Esophagus muscularis mucosa (tissue), 4 donors: ENCODE measurements at regions not wholly inside any gene's neighbourhood (a gene's known extent, or its start where the extent isn't known, plus 50 kb on each side); places are given as distances from the start of the nearest gene placed in this dataset.

Experiments
- DNase-seq: peaks from one replicate; pipeline ENCODE4 v3.0.0-alpha.2; 2017; ENCODE audit errors: extremely low spot score
- H3K27ac ChIP-seq, 4 donors: fragments of 200-600 bp; sonication (generic); replicated peaks in 1 of 4; 1 replicate in 3 of 4; 2 replicates in 1 of 4; pipeline ENCODE4 v1.5.1; 2016 to 2019; ENCODE audit warnings: mild to moderate bottlenecking in 1 of 4
- H3K27me3 ChIP-seq, 4 donors: fragments of 200-600 bp; sonication (generic); one replicate each; pipeline versions ENCODE4 v1.5.1 to v1.6.0; 2016 to 2019
- H3K36me3 ChIP-seq, 4 donors: fragments of 200-600 bp; sonication (generic); one replicate each; pipeline ENCODE4 v1.5.1; 2016 to 2019
- H3K4me1 ChIP-seq, 4 donors: fragments of 200-600 bp; sonication (generic); one replicate each; pipeline ENCODE4 v1.5.1; 2016 to 2019
- H3K4me3 ChIP-seq, 4 donors: fragments of 200-600 bp; sonication (generic); 1 replicate in 2 of 4; 2 replicates in 2 of 4; pipeline ENCODE4 v1.5.1; 2016 to 2019; ENCODE audit warnings: mild to moderate bottlenecking in 4 of 4, moderate library complexity in 1 of 4
- H3K9me3 ChIP-seq, 4 donors: fragments of 200-600 bp; sonication (generic); 1 replicate in 3 of 4; 2 replicates in 1 of 4; pipeline ENCODE4 v1.5.1; 2016 to 2019
- CTCF ChIP-seq, 3 experiments: fragments of 200-600 bp in 2 of 3; fragments of 450-650 bp in 1 of 3; sonication (generic) in 2 of 3; IDR thresholded peaks; one replicate each; pipeline ENCODE4 v1.5.1; 2017 to 2019; ENCODE audit warnings: antibody characterized with exemption in 3 of 3, mild to moderate bottlenecking in 2 of 3, moderate library complexity in 1 of 3
- EP300 ChIP-seq: sonication (generic); formaldehyde crosslinking; IDR thresholded peaks from one replicate; pipeline ENCODE4 v1.6.1; 2017; ENCODE audit warnings: antibody characterized with exemption
- POLR2A ChIP-seq: fragments of 450-650 bp; IDR thresholded peaks from one replicate; pipeline ENCODE4 v1.6.1; 2017; ENCODE audit warnings: antibody characterized with exemption, moderate library complexity, mild to moderate bottlenecking, low read depth
- POLR2AphosphoS5 ChIP-seq, 2 donors: sonication (generic); formaldehyde crosslinking; IDR thresholded peaks; one replicate each; pipeline ENCODE4 v1.6.1; 2017; ENCODE audit warnings: antibody characterized with exemption in 2 of 2
- WGBS: methylation state at CpG from one replicate; pipeline ENCODE4 v1.1.5; 2018; 5-methylcytosine and 5-hydroxymethylcytosine counted together
- intact Hi-C: fragments of 100-400 bp; cut with DNase I; formaldehyde crosslinking; loops from one replicate; pipeline ENCODE4 v1.15.1; 2023

DNA sequence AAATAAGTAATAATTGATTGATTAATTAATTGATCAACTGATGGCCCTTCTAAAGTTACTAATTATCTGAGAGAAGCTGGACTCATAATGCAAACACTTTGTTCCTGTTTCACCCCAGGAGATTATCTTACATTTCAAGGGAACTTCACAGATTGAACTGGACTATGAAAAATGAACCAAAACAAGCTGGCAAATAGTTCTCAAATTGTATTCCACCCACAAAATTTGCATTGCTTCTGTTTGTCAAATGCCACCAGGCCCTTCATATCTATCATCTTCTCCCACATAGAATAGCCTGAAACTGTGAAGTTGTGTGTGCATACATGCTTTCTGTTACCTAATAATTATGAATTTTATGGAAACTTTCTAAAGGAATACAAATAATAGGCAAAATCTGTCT, 104.0 kb downstream of the ZNF281 start:
- TF ChIP-seq EP300 = no peak
- no peak for TF ChIP-seq CTCF (IDR thresholded peaks at IDR 0.05)
- TF ChIP-seq POLR2AphosphoS5 (IDR thresholded peaks at IDR 0.05) = no peak
- no peak for TF ChIP-seq POLR2A
- no peak overlapping the region for H3K4me3 ChIP-seq
- intact Hi-C loops = loop anchor here (10.0 kb wide), 2 partner anchors 179 to 621 kb away; no protein-coding TSS in a partner anchor

DNA sequence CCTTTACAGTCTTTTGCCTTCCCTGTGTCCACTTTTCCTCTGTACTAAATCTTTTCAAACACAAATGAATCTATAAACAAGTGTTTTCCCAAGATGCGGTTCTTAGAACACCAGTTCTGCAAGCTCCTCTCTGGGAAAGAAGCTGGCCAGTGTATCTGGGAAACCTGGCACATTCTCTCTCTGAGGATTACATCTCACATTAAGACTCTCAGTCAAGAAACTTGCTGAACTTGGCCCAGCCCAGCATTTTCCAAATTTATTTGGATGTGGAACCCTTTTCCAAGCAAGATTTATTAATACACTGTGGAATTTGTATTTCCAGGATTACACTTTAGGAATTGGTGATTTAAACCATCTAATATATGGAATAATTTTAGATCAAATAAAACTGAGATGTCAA, 105.7 kb downstream of the ZNF281 start:
- Histone ChIP-seq H3K36me3 (no peaks in the 10 kb centered on the region), H3K4me3 (no peak overlapping the region), H3K27ac (no peak overlapping the region), H3K4me1 (peaks cover 5 to 21% (median 17%) of the 10 kb centered on the region in 4 donors), H3K27me3 (no peaks in the 10 kb centered on the region), H3K9me3 (no peaks in the 10 kb centered on the region)
- WGBS = 70% methylated on average over 1 of the region's 1 CpG
- TF ChIP-seq POLR2A (no peak), EP300 (no peak), CTCF (IDR thresholded peaks at IDR 0.05) (no peak), POLR2AphosphoS5 (IDR thresholded peaks at IDR 0.05) (no peak)
- intact Hi-C loops = loop anchor here (10.0 kb wide), 2 partner anchors 181 to 619 kb away; no protein-coding TSS in a partner anchor
- no peak for DNase-seq

More for the DNA sequence above, 104.0 kb downstream of the ZNF281 start:
- Histone ChIP-seq H3K27ac (no peak overlapping the region), H3K27me3 (no peaks in the 10 kb centered on the region), H3K36me3 (no peaks in the 10 kb centered on the region), H3K4me1 (peaks cover 5 to 21% (median 17%) of the 10 kb centered on the region in 4 donors), H3K9me3 (no peaks in the 10 kb centered on the region)
- no peak for DNase-seq

DNA sequence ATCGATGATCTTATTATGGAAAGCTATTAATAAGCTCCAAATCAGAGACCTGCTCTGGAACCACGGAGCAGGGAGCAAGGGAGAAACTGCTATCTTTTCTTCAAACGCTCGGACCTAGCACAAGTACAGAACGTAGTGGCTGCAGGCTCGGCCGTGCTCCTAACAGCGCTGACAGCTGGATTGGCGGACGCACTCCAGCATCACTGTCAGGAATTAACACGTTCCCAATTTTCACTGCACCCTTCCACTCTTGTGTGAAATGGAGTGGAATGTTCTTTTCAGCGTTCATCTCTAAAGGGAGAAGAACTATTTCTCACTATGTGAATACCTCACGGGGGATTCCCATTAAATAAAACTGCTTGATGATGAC, 106.9 kb downstream of the ZNF281 start:
- Histone ChIP-seq H3K36me3 (no peaks in the 10 kb centered on the region), H3K4me3 (peak overlapping the region; percentile 64 to 73 (median 69)), H3K27ac (no peak overlapping the region), H3K4me1 (peaks cover 5 to 21% (median 17%) of the 10 kb centered on the region in 4 donors), H3K9me3 (no peaks in the 10 kb centered on the region), H3K27me3 (no peaks in the 10 kb centered on the region)
- DNase-seq = no peak
- 12% methylated on average over 13 of the region's 13 CpGs for WGBS
- intact Hi-C loops = loop anchor here (10.0 kb wide), 2 partner anchors 182 to 618 kb away; no protein-coding TSS in a partner anchor
- TF ChIP-seq POLR2AphosphoS5 (IDR thresholded peaks at IDR 0.05) (no peak), EP300 (no peak), POLR2A (no peak), CTCF (IDR thresholded peaks at IDR 0.05) (no peak)

DNA sequence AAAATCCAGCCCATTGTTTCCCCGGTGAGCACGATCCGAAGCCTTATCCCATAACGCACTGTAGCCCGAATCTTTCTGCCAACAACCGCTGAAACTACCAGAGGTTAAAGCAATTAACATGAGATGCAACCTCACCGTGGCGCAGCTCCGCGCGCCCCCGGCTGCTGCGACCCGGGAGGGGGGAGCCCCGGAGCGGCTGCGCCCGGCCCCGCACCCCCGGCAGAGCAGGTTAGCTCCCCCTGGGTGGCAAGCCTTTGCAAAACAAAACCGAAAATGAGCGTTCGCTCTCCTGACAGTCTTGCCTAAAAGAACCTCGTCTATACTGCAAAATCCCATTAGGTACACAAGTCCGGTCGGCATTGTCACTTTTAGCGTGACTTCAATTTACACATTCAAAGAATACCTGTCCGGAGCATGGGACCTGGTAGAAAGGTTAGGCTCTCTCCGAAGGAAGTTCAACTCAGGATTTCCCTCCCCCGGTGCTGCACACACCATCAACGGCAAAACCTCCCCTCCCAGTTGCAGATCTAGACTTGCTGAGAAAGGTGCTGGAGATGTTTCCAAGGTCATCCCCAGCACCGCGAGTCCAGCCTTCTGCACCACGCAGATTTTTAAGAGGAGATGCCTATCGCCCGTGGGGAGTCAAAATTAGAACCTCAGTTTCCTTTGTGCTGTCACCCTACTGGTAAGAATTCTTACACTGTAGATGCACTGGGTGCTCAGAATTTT, 107.5 kb downstream of the ZNF281 start:
- intact Hi-C loops = loop anchor here (10.0 kb wide), 2 partner anchors 182 to 618 kb away; no protein-coding TSS in a partner anchor
- DNase-seq = no peak
- WGBS = 2% methylated on average over 16 of the region's 36 CpGs
- H3K36me3 ChIP-seq = no peaks in the 10 kb centered on the region
- H3K27me3 ChIP-seq = no peaks in the 10 kb centered on the region
- no peak for TF ChIP-seq POLR2A
- no peak for TF ChIP-seq POLR2AphosphoS5 (IDR thresholded peaks at IDR 0.05)
- no peak for TF ChIP-seq EP300
- no peak for TF ChIP-seq CTCF (IDR thresholded peaks at IDR 0.05)
- H3K27ac ChIP-seq = peak overlapping the region in 1 of 4 donors; percentile 27
- peaks cover 5 to 21% (median 17%) of the 10 kb centered on the region in 4 donors for H3K4me1 ChIP-seq
- no peaks in the 10 kb centered on the region for H3K9me3 ChIP-seq
- peak overlapping the region; percentile 64 to 73 (median 69) for H3K4me3 ChIP-seq
